8988T (cell line): ENCODE measurements at regions not wholly inside any gene's neighbourhood (a gene's known extent, or its start where the extent isn't known, plus 50 kb on each side); places are given as distances from the start of the nearest gene placed in this dataset.
"Not testable (repeated sequence)": the region's sequence is repeated elsewhere in the genome, so short reads cannot be mapped to it uniquely, and the experiment has no call there.

ENCODE experiments used
- DNase-seq: peaks from one replicate; pipeline ENCODE4 v3.0.0; 2011

DNA sequence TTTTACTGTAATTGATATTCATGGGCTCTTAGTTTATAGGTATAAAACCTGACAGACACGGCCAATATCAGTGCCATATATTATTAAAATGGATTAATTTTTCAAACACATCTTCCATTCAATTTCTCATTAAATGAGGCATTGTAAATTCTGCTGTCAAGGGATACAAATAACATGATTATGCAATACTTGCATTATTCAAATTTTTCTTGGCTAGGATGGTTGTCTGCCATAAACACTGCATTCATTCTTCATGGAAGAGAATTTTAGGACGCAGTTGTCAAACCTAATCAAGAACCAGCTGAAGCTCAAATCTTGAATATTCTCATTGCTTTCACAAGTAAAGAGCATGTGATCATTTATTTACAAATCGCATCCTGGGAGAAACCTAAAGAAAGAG lies 255.6 kb downstream of the RDH14 start:
- no peak for DNase-seq

DNA sequence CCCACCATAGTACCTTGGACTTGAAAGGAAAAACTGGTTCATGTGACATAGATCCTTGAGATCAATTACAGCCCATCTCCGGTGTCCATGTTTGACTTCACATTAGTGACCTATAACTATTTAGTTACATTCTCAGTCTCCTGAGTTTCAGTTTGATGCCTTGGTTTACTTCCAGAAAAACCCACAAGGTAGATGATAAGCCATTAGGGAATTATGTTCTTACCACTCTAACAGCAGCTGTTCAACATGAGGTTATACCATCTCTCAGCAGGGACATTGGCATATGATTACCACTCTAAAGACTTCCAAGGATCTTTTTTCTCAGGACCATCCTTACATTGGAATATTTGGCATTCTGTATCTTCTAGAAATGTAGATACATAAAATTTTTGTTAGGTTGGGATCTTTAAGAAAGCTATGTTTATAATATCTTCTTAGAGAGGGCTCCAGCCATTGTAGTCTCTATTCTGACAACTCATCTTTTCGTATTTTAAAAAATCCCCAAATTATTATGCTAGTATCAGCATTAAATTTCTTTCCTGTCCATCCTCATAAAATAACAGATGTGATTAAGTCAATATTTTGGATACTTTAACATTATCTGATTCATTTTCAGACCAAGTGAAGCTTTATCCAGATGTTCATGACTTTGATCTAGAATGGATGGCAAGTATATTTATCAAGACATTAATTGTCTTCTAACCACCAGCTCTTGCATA lies 258.9 kb downstream of the RDH14 start:
- no peak for DNase-seq

DNA sequence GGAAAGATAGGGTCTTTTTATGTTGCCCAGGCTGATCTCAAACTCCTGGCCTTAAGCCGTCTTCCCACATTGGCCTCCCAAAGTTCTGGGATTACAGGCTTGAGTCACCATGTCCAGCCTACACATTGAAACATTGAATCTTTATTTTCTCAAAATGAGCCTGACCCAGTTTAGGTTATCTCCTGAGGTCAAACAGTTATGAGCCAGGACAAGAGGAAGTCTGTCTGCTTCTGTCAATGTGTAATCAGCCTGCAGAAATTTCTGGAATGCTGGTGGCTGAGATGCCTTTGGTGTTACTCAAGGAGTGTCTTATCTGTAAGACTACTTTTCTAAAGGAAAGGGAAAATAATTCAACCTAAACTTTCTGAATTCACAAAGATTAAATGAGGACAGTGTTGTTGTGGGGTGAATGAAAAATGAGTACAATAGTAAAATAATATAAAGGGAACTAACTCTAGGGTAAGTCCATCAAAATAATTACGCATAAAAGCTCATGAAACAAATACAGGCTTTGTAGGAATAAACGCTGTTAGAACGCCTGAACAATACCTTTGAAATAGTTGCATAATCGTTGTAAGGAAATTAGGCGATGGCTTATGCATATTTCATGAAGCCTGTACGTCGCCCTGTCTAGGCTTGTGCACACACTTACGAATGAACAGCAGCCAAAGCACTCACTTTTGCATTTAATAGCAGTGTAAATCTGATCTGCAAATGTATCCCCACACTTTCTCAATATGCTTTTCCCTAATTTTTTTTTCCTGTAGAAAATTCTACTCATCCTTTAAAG lies 260.8 kb downstream of the RDH14 start:
- no peak for DNase-seq

DNA sequence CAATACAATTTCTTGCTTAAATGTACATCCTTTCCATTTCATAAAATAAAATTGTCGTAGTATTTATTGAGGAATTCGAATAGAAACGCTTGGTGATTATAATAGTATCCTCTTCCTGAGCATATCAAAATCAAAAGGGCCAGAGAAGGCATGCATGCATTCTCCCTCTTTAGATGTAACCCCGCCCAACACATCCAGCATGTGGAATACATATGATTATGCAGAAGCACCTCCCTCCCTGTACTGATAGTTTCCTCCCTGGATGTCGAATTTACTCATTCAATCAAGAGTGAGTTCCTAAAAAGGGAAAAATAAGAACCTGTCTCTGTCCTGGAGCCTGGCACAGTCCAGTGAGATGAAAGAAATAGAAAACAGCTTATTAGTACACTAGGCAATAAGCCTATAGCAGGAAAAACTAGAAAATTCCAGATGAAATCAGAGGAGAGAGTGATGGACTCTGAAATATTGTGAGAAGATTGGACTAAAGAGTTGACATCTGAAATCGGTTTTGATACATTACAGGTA lies 262.9 kb downstream of the RDH14 start:
- DNase-seq = no peak

DNA sequence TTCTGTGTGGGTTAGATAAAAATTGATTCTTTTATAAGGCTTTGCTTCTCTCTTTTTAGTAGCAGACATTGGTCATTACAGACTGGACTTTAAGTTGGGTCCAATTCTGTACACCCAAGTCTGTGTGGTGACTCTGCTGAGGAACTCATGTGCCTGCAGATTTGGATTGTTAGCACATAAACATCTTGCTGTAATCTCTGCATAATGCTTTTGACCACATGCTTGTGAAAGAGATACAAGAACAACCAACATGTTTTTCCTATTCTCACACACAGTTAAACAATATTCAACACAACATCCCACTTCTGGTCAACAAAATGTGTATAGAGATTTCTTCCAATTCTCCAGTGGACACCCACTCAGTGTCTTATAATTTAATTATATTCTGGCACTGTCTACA lies 270.1 kb downstream of the RDH14 start:
- no peak for DNase-seq

DNA sequence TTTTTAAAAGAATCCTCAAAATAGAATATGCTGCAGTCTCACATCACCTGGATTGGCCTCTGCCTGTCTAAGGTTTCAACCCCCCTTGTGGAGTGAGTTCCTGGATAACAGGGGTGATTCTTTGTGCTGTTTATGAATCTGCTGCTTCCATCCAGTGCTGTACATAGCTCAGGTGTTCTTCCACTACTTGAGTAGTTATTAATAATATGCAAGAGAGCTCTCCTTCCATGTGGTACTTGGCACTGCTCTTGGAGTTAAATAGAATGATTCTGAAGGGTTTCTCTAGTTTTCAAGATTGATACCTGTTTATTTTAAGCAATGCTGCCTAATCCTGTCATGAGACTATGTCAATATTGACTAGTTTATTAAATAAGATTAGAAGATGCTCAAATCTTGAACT lies 273.6 kb downstream of the RDH14 start:
- DNase-seq = no peak

DNA sequence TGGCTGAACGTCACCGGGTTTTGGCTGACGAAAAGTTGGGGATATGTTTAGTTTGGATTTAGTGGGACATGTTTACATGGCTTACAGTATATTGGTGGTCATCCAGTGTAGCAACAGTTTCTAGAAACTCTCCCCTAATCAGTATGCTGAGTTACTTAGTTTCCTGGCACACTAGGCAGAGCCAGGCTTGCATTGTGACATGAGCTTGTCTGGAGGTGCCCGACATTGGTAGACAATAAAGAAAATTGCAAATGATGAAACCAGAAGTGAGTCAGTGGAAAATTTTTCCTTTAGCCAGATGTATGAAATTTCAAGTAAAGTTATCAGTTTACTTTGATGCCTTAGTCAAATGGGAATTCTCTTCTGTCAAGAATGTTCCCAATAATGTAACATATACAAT lies 276.1 kb downstream of the RDH14 start:
- no peak for DNase-seq

DNA sequence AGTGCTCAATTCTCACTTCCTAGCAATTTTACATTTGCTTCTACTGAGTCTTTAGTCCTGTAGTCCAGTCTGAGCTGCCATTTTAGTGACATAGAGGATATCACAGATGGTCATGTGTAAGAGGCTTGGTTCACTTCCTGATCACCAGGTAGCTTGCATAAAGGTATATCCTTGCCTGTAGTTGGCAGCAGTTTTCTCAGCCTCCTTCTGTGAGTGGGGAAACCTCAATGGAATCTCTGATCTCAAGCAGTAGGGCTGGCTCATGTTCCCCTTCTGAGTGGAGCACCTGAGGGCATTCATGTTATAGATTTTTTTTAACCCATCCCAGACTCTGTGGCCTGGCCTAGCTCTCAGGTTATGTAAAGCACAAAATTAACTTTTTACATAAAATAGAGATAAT lies 278.4 kb downstream of the RDH14 start:
- no peak for DNase-seq

DNA sequence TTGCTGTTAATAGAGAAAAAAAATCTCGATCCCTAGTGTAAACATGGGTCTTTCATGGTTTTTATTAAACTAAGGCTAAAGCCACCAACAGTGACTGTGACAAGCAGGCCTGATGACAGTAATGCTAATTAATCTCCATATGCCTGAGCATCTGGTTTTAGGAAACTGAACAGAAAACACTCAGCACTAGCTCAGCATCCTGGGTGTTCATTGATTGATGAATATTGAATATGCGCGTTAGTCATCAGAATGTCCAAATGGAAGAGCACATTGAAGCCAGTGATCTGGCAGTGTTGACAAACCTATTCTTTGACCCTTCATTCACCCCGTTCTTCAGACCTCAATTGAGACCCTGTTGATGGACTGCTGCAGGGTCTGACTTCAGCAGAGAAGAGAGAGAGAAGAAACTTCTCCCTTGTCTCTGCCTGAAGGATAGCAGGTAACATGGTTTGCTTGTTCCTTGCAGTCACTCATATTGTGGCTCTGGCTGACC lies 283.8 kb downstream of the RDH14 start:
- DNase-seq = no peak

DNA sequence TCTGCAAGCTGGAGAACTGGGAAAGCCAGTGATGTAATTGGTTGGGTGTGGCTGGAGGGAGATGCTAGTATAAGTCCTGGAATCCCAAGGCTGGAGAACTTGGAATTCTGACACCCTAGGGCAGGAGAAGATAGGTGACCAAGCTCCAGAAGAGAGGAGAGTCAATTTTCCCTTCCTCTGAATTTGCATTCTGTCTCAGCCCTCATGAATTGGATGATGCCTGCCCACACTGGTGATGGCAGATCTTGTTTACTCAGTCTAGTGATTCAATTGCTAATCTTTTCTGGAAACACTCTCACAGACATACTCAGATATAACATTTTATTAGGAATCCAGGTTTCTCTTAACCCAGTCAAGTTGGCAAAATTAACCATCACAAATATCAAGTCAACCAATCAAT lies 287.2 kb downstream of the RDH14 start:
- no peak for DNase-seq

DNA sequence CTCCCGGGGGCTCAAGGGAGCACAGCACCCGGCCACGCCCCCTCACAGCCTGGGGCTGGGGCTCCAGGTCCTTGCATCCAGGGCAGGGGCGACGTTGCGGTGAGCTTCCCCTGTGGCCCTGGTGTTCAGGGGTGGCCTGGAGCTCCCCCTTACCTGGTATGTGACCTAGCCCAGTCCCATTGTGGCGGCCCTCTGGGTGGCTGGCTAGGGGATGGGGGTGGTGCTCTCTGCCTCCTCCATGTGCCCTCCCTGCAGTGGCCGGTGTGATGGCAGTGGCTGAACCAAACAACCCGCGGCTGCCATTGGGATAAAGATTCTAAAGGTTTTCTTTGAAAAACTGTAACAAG lies 288.3 kb downstream of the RDH14 start:
- no peak for DNase-seq

DNA sequence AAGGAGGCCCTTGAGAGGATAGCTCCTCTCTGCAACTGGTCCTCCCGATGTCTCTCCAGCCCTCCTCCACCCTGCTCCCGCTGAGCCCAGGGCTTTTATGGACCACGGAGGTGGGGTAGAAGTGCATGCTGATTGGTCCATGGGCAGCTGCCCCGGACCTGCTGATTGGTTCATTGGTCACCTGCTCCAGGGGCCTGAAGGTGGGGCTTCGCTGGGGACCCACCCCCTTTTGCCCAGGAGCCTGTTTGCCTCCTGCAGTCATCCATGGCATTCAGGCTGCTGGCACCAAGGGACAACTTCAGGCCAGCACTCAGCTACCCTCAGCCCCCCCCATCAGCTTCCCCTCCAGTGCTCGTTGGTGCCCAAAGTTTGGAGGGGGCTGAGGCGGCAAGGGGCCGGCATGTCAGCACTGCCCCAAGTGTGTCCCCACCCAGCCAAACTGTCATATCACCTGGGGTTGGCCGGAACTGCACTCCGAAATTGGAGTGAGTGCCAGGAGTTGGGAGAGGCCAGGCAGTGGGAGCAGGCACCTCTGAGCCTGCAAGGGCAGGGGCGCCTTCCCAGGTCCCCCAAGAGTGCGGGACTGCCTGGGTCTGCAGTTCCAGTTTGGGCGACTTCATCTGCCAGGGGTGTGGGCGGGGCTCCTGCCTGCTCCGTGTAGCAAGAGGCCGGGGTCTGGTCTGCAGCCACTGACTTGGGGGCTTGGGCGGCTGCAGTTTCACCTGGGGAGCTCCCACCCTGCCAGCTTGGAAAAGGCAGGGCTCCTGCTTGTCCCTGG lies 288.9 kb downstream of the RDH14 start:
- DNase-seq = no peak

DNA sequence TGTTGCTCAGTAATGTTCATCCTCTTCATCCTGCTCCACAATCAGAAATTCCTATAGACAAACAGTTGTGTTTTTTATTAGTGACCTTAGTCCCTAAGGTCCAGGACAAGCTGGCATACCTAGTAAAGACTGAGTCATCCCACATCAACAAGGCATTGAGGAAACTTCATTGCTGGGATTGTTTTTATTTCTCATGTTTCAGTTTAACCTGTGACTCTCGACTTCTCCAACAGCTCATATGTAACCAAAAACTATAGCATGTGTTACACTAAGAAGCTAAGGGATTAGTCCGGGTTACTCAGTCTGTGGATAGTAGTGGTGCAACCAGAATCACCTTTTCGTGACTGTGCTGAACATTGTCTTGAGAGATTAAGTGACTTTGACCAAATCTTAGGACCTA lies 292.1 kb downstream of the RDH14 start:
- DNase-seq = no peak

DNA sequence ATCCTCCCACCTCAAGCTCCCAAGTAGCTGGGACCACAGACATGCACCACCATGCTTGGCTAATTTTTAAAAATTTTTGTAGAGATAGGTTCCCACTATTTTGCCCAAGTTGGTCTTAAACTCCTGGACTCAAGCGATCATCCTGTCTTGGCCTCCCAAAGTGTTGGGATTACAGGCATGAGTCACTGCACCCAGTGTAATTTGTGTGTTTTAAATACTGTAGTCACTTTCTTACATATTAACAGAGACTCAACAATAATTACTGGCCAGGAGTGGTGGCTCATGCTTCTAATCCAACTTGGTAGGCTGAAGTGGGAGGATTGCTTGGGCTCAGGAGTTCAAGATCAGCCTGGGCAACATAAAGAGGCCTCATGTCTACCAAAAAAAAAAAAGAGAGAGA lies 293.0 kb downstream of the RDH14 start:
- no peak for DNase-seq

DNA sequence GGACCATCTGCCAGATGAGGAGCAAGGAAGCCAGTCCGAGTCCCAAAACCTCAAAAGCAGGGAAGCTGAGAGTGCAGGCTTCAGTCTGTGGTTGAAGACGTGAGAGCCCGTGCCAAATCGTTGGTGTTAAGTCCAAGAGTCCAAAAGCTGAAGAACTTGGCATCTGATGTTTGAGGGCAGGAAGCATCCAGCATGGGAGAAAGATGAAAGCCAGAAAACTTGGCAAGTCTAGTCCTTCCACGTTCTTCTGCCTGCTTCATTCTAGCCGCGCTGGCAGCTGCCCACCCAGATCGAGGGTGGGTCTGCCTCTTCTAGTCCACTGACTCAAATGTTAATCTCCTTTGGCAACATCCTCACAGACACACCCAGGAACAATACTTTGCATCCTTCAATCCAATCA lies 293.8 kb downstream of the RDH14 start:
- not testable (repeated sequence) for DNase-seq

DNA sequence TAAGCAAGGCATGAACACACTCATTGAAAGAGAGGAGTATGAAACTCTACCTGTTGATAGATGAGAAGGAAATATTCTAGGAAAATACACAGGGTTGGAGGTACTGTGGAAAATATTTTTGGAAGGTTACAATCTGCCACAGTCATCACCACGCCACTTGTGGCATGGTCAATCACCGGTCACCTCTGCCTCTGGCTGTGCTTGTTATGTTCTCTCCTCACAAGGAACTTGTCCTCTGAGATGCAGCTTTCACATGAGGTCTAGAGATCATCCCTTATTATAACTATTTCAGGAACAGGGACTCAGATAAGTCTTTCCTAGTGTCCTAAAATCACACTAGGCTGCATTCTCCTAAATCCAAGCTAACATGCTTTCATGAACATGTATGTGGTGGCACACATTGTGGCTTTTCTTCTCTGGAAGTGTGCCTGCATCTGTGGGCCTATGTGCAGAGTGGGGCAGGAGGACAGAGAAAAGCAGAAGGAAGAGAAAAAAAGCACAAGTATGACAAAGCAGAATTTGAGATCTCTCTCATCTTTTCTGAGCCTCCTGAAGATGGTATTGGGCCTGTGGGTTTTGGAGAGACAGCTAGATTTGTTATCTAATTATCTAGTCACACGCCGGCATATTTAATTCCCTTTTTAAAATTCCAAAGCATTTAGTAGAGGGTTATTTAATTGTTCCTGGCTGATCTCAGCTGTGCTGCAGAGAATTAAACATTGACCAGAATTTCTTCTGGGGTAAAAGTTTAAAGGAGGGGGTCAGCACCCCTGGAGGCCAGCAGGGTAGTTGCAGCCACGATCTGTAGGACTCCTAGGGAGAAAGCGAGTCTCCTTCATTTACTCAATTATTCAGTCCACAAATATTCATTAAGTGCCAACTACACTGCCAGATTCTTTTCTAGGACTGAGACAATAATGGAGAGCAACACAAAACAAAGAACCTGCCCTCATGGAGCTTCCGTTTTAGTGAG lies 294.6 kb downstream of the RDH14 start:
- DNase-seq = no peak

DNA sequence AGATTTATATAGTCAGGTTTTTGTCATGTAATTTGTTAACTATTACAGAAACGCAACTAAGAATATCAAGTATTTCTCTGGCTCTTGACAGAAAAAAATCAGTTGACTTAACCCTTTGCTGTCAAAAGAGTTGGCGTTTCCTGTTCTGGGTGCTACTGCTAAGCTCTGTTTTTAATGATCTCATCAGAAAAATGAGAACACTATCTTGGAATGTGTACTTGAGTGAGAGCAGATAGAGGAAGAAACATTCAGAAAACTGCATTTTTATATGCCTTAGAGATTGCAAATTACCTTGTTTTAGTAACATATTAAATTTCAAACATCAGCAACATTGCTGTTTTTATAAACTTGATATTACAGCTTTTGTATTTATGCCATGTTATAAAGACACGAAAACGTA lies 297.9 kb downstream of the RDH14 start:
- no peak for DNase-seq

DNA sequence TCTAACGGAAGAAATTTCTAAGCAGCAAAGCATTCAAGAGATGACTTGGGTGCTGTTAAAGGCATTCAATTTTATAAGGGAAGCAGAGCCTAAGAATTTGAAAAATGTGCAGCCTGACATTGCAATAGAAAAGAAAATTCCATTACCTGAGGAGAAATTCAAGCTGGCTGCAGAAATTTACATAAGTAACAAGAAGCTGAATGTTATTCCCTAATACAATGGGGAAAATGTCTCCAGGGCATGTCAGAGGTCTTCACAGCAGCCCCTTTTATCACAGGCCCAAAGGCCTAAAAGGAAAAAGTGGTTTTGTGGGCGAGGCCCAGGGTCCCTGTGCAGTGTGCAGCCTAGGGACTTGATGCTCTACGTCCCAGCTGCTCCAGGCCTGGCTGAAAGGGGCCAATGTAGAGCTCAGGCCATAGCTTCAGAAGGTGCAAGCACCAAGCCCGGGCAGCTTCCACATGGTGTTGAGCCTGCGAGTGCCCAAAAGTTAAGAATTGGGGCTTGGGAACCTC lies 306.7 kb downstream of the RDH14 start:
- no peak for DNase-seq

DNA sequence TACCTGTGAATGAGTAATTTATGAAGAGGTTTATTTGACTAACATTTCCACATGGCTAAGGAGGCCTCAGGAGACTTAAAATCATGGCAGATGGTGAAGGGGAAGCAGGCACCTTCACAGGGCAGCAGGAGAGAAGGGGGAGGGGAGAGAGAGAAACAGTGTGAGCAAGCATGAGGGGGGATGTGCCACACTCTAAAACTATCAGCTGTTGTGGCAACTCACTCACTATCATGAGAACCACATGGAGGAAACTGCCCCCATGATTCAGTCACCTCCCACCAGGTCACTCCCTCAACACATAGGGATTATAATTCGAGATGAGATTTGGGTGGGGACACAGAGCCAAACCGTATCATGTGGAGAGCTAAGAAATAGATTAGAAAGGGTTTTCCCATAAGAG lies 309.0 kb downstream of the RDH14 start:
- DNase-seq = no peak

DNA sequence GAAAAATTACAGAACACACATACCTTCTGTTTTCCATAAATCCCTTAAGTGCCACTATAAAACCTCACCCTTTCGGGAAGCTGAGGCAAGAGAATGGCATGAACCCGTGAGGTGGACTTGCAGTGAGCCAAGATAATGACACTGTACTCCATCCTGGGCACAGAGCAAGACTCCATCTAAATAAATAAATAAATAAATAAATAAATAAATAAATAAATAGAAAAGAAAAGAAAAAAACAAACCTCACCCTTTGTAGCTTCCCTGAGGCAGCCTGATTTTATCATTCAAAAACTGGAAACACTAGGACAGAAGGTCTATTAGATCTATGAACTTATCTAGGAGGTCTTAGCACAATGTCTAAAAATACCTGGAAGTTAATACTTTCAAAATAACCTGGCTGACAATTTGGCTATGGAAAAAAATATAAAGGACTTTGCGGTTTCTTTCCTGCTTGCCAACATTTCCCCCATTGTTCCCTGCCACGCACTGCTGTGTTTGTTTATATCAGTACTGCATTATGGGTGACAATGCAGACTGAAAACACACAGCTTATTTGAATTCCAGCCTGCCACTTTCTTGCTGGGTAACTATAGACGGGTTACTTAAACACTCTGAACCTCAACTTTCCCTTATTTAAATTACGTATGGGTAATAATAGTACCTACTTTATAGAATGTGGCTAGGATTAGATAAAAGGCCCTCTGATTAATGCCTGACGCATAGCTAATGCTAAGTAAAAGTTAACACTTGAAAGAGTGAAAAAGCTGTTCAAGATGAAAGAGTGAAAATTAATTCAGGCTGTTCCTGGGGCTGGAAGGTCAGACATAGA lies 313.0 kb downstream of the RDH14 start:
- no peak for DNase-seq

DNA sequence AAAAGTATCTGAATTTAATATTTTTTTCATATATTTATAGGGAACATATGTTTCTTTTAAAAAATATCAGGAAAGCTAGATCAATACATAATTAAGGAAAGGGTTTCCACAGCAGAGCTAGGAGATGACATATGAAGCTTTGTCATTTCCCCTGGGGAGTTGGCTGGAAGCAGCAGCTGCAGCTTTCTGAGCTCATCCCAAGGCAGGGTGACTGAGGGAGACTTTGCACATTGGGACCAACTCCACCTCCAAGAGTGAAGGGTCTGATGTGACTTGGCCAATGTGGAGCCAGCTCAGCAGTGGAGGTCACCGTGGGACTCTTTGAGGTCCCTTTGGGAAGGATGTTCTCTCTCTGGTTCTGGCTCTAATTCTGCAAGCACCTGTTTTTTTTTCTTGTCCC lies 315.1 kb downstream of the RDH14 start:
- DNase-seq = no peak
